ENCODE measurements at regions not wholly inside any gene's neighbourhood (a gene's known extent, or its start where the extent isn't known, plus 50 kb on each side); places are given as distances from the start of the nearest gene placed in this dataset.

- Histone ChIP-seq H3K4me2 (ENCODE audit: insufficient read depth, low read length) (no peak overlapping the region), H3K9me3 (replicated peaks; ENCODE audit: control insufficient read depth, insufficient read depth, low read length) (no peaks in the 10 kb centered on the region), H3K36me3 (ENCODE audit: control insufficient read depth in 2 of 2, extremely low read depth in 1 of 2, insufficient read depth in 2 of 2, low read length in 2 of 2) (no peaks in the 10 kb centered on the region), H3K27ac (ENCODE audit: insufficient read depth, low read depth, low read length) (no peak overlapping the region), H3K27me3 (ENCODE audit: control insufficient read depth in 2 of 2, insufficient read depth in 2 of 2, low read length in 2 of 2) (no peaks in the 10 kb centered on the region), H3K9me1 (replicated peaks; ENCODE audit: control insufficient read depth, extremely low read depth, insufficient read depth, low read length) (no peaks in the 10 kb centered on the region), H3K79me2 (ENCODE audit: control insufficient read depth, insufficient read depth, low read length) (no peaks in the 10 kb centered on the region), H3K9ac (replicated peaks; ENCODE audit: extremely low read depth, insufficient read depth, low read length) (no peak overlapping the region), H2AFZ (ENCODE audit: low read depth, low read length) (no peak overlapping the region), H3K4me3 (replicated peaks in 1 of 3; ENCODE audit: insufficient read depth in 1 of 3, low read depth in 1 of 3, low read length in 3 of 3) (no peak overlapping the region), H4K20me1 (replicated peaks; ENCODE audit: control insufficient read depth, extremely low read depth, insufficient read depth, low read length) (no peaks in the 10 kb centered on the region), H3K4me1 (ENCODE audit: control insufficient read depth, extremely low read depth, insufficient read depth, low read length) (no peaks in the 10 kb centered on the region)
- FAIRE-seq: no peak
- dilution Hi-C loops (cut with MboI; ENCODE audit: extremely low pct_ligation_motif_present, low sequenced_read_pairs): no loop called here
- CTCF ChIA-PET: interaction anchor here (0.9 kb wide), 1 partner anchor 32 kb away, joined by 3 read pairs; no protein-coding TSS in a partner anchor
- intact Hi-C loops (cut with micrococcal nuclease): no loop called here
- no TSS peak for BruUV-seq (replicated peaks)
- TF ChIP-seq JUN (IDR thresholded peaks at IDR 0.05; ENCODE audit: borderline replicate concordance, insufficient read depth, insufficient read length, low read depth) (no peak), GATA2 (IDR thresholded peaks at IDR 0.05; ENCODE audit: insufficient read depth, insufficient read length, low read depth, low read length) (no peak), POLR2A (IDR thresholded peaks at IDR 0.05; ENCODE audit: low read depth, low read length) (no peak), FOS (IDR thresholded peaks at IDR 0.05; ENCODE audit: borderline replicate concordance, insufficient read depth, low read length) (no peak), EZH2 (IDR thresholded peaks at IDR 0.05; ENCODE audit: borderline replicate concordance, low read depth, low read length, severe bottlenecking) (no peak), MAX (IDR thresholded peaks at IDR 0.05; ENCODE audit: insufficient read depth, insufficient read length) (no peak), POLR2AphosphoS5 (IDR thresholded peaks at IDR 0.05; ENCODE audit: insufficient read depth, low read depth, low read length) (no peak), MYC (IDR thresholded peaks at IDR 0.05; ENCODE audit: low read depth, low read length) (no peak)
- TF ChIP-seq, protein P1, sequence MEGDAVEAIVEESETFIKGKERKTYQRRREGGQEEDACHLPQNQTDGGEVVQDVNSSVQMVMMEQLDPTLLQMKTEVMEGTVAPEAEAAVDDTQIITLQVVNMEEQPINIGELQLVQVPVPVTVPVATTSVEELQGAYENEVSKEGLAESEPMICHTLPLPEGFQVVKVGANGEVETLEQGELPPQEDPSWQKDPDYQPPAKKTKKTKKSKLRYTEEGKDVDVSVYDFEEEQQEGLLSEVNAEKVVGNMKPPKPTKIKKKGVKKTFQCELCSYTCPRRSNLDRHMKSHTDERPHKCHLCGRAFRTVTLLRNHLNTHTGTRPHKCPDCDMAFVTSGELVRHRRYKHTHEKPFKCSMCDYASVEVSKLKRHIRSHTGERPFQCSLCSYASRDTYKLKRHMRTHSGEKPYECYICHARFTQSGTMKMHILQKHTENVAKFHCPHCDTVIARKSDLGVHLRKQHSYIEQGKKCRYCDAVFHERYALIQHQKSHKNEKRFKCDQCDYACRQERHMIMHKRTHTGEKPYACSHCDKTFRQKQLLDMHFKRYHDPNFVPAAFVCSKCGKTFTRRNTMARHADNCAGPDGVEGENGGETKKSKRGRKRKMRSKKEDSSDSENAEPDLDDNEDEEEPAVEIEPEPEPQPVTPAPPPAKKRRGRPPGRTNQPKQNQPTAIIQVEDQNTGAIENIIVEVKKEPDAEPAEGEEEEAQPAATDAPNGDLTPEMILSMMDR (IDR thresholded peaks at IDR 0.05; ENCODE audit: extremely low read depth in 1 of 2, insufficient read depth in 1 of 2, low read depth in 1 of 2, low read length in 2 of 2): no peak
- POLR2A ChIA-PET: no interaction called here
- no peak for DNase-seq (ENCODE audit: low read depth, low spot score)
These were observed 352.5 kb upstream of the NBEA start for GRCh38 chr13:34589581-34589980.
